SK-N-SH treated with all-trans-retinoic acid at 6 μM for 48 hours (cell line): ENCODE measurements at regions not wholly inside any gene's neighbourhood (a gene's known extent, or its start where the extent isn't known, plus 50 kb on each side); places are given as distances from the start of the nearest gene placed in this dataset.

Experiments
- ATAC-seq: fragments of 200-7000 bp; cut with Tn5 transposase; 3 replicates; pipeline ENCODE4 v1.9.1; 2020; ENCODE audit warnings: mild to moderate bottlenecking, moderate library complexity
- ARNTL ChIP-seq: fragments of 450-650 bp; formaldehyde crosslinking; IDR thresholded peaks from 2 replicates; pipeline ENCODE4 v1.5.0; 2020; ENCODE audit warnings: low read depth, mild to moderate bottlenecking, moderate library complexity, borderline replicate concordance
- BACH2 ChIP-seq: fragments of 250-450 bp; sonication (Bioruptor Pico); IDR thresholded peaks from 2 replicates; pipeline ENCODE4 v1.9.0; 2021; ENCODE audit warnings: mild to moderate bottlenecking, borderline replicate concordance
- CREB5 ChIP-seq: fragments of 250-450 bp; sonication (Bioruptor Pico); IDR thresholded peaks from 2 replicates; pipeline ENCODE4 v1.5.1; 2020; ENCODE audit warnings: low read depth, mild to moderate bottlenecking, moderate library complexity
- CSDC2 ChIP-seq: fragments of 250-450 bp; sonication (Bioruptor Pico); IDR thresholded peaks from 2 replicates; pipeline ENCODE4 v1.5.0; 2020; ENCODE audit warnings: mild to moderate bottlenecking, moderate library complexity
- CSRNP3 ChIP-seq: fragments of 250-450 bp; sonication (Bioruptor Pico); IDR thresholded peaks from 2 replicates; pipeline ENCODE4 v1.5.1; 2021; ENCODE audit warnings: mild to moderate bottlenecking, moderate library complexity
- ESRRG ChIP-seq: fragments of 250-450 bp; sonication (Bioruptor Pico); IDR thresholded peaks from 2 replicates; pipeline ENCODE4 v1.6.1; 2021; ENCODE audit warnings: mild to moderate bottlenecking
- GLIS3 ChIP-seq: fragments of 250-450 bp; sonication (Bioruptor Pico); IDR thresholded peaks from 2 replicates; pipeline ENCODE4 v1.5.0; 2020; ENCODE audit warnings: mild to moderate bottlenecking, moderate library complexity
- ISL1 ChIP-seq: fragments of 250-450 bp; sonication (Bioruptor Pico); IDR thresholded peaks from 2 replicates; pipeline ENCODE4 v2.1.2; 2022; ENCODE audit warnings: mild to moderate bottlenecking, moderate library complexity
- OSR1 ChIP-seq: fragments of 250-450 bp; sonication (Bioruptor Pico); IDR thresholded peaks from 2 replicates; pipeline ENCODE4 v1.8.0; 2022; ENCODE audit warnings: moderate library complexity, mild to moderate bottlenecking, inconsistent platforms
- PATZ1 ChIP-seq: fragments of 250-450 bp; sonication (Bioruptor Pico); IDR thresholded peaks from 2 replicates; pipeline ENCODE4 v1.8.0; 2020; ENCODE audit warnings: mild to moderate bottlenecking, moderate library complexity, borderline replicate concordance
- POU6F1 ChIP-seq: fragments of 250-450 bp; sonication (Bioruptor Pico); IDR thresholded peaks from 2 replicates; pipeline ENCODE4 v1.8.0; 2021; ENCODE audit warnings: low read depth, mild to moderate bottlenecking, moderate library complexity, borderline replicate concordance
- PPARA ChIP-seq: fragments of 250-450 bp; sonication (Bioruptor Pico); IDR thresholded peaks from 2 replicates; pipeline ENCODE4 v1.5.0; 2020; ENCODE audit warnings: mild to moderate bottlenecking, borderline replicate concordance
- RARB ChIP-seq: fragments of 250-450 bp; sonication (Bioruptor Pico); IDR thresholded peaks from 2 replicates; pipeline ENCODE4 v1.8.0; 2021; ENCODE audit warnings: mild to moderate bottlenecking, moderate library complexity
- SNAI2 ChIP-seq: fragments of 250-450 bp; sonication (Bioruptor Pico); IDR thresholded peaks from 2 replicates; pipeline ENCODE4 v1.5.0; 2020; ENCODE audit warnings: mild to moderate bottlenecking, moderate library complexity
- TCF4 ChIP-seq: fragments of 250-450 bp; sonication (Bioruptor Pico); IDR thresholded peaks from 2 replicates; pipeline ENCODE4 v1.8.0; 2021; ENCODE audit warnings: mild to moderate bottlenecking, moderate library complexity, borderline replicate concordance
- TOX ChIP-seq: fragments of 250-450 bp; sonication (Bioruptor Pico); IDR thresholded peaks from 2 replicates; pipeline ENCODE4 v1.8.0; 2021; ENCODE audit warnings: mild to moderate bottlenecking, moderate library complexity, borderline replicate concordance
- ZC3H10 ChIP-seq: fragments of 250-450 bp; sonication (Bioruptor Pico); IDR thresholded peaks from 2 replicates; pipeline ENCODE4 v1.5.1; 2021; ENCODE audit warnings: mild to moderate bottlenecking, moderate library complexity
- ZFP3 ChIP-seq: fragments of 250-450 bp; sonication (Bioruptor Pico); IDR thresholded peaks from 2 replicates; pipeline ENCODE4 v1.5.0; 2020; ENCODE audit warnings: mild to moderate bottlenecking, moderate library complexity
- ZFP30 ChIP-seq: fragments of 450-650 bp; formaldehyde crosslinking; IDR thresholded peaks from 2 replicates; pipeline ENCODE4 v1.5.0; 2022; ENCODE audit warnings: mild to moderate bottlenecking, moderate library complexity
- ZNF565 ChIP-seq: fragments of 450-650 bp; formaldehyde crosslinking; conservative IDR thresholded peaks from 2 replicates; pipeline ENCODE4 v1.5.0; 2020; ENCODE audit warnings: low read depth, mild to moderate bottlenecking, moderate library complexity
- ZNF70 ChIP-seq: fragments of 450-650 bp; formaldehyde crosslinking; IDR thresholded peaks from 2 replicates; pipeline ENCODE4 v1.5.0; 2020; ENCODE audit warnings: mild to moderate bottlenecking, moderate library complexity
- ZNF8 ChIP-seq: fragments of 450-650 bp; formaldehyde crosslinking; IDR thresholded peaks from 2 replicates; pipeline ENCODE4 v1.5.0; 2020; ENCODE audit warnings: mild to moderate bottlenecking, moderate library complexity

- ATAC-seq, result no peak; the same call in 2 of the 3 replicates
- no peak for TF ChIP-seq ISL1
- TF ChIP-seq RARB (CRISPR knock-in tag), result no peak
- TF ChIP-seq ZC3H10 (CRISPR knock-in tag), result no peak
- no peak for TF ChIP-seq OSR1 (CRISPR knock-in tag)
- TF ChIP-seq PPARA (CRISPR knock-in tag), result no peak
- no peak for TF ChIP-seq SNAI2 (CRISPR knock-in tag)
- TF ChIP-seq CSRNP3 (CRISPR knock-in tag), result no peak
- TF ChIP-seq PATZ1, result no peak
- TF ChIP-seq ZFP30, result no peak
Observed at GRCh38 chr9:82273121-82273520, 284.5 kb downstream of the SPATA31D1 start.

- ATAC-seq, result no peak
Observed at GRCh38 chr9:82275258-82275927, 286.8 kb downstream of the SPATA31D1 start.

GRCh38 chr9:82281066-82281465 lies 292.5 kb downstream of the SPATA31D1 start:
- ATAC-seq, result no peak
- TF ChIP-seq ESRRG (CRISPR knock-in tag) (no peak), ZNF70 (CRISPR knock-in tag) (no peak), TOX (CRISPR knock-in tag) (no peak), ZNF8 (CRISPR knock-in tag) (no peak), ARNTL (CRISPR knock-in tag) (no peak), CREB5 (no peak), CSDC2 (CRISPR knock-in tag) (no peak)

More at GRCh38 chr9:82275258-82275927, 286.8 kb downstream of the SPATA31D1 start:
- no peak for TF ChIP-seq ZFP30
- TF ChIP-seq TCF4, result no peak
- no peak for TF ChIP-seq RARB (CRISPR knock-in tag)
- no peak for TF ChIP-seq POU6F1 (CRISPR knock-in tag)
- no peak for TF ChIP-seq PATZ1
- TF ChIP-seq GLIS3 (CRISPR knock-in tag), result no peak
- no peak for TF ChIP-seq ISL1
- TF ChIP-seq ZNF565 (CRISPR knock-in tag), result no peak
- TF ChIP-seq ZNF8 (CRISPR knock-in tag), result no peak
- TF ChIP-seq OSR1 (CRISPR knock-in tag), result no peak
- no peak for TF ChIP-seq ZFP3 (CRISPR knock-in tag)

GRCh38 chr9:82284758-82285157 lies 296.2 kb downstream of the SPATA31D1 start:
- ATAC-seq, result no peak

More at GRCh38 chr9:82284758-82285157, 296.2 kb downstream of the SPATA31D1 start:
- TF ChIP-seq TOX (CRISPR knock-in tag) (no peak), PPARA (CRISPR knock-in tag) (no peak), SNAI2 (CRISPR knock-in tag) (no peak), BACH2 (CRISPR knock-in tag) (no peak), ISL1 (no peak), ZFP30 (no peak), OSR1 (CRISPR knock-in tag) (no peak), GLIS3 (CRISPR knock-in tag) (no peak), CREB5 (no peak)
